C4-2B (cell line): ENCODE measurements at regions not wholly inside any gene's neighbourhood (a gene's known extent, or its start where the extent isn't known, plus 50 kb on each side); places are given as distances from the start of the nearest gene placed in this dataset.

ENCODE experiments used
- ZFX ChIP-seq: fragments of 450-650 bp; IDR thresholded peaks from 2 replicates; pipeline ENCODE4 v1.6.1; 2017
- TF ChIP-seq, protein P1 (sequence below): fragments of 450-650 bp; conservative IDR thresholded peaks from 2 replicates; pipeline ENCODE4 v1.5.1; 2017; ENCODE audit warnings: mild to moderate bottlenecking

DNA sequence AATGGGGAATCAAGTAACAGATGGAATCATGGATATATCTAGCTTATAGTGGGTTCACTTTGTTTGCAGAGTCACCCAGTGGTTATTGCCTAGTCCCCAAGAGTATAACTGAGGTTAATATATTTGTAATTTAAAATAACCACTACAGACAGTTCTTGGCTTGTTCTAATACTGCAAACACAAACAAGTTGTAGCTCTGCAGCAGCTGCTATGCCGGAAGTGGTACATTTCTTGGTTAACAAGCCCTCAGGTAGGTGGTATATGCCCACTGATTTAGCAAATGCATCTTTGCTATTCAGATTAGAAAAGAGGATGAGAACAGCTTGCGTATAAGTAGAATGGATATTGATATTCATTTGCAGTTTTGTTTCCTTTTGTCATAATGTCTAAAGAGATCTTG lies 984.2 kb downstream of the SQOR start:
- TF ChIP-seq, protein P1, sequence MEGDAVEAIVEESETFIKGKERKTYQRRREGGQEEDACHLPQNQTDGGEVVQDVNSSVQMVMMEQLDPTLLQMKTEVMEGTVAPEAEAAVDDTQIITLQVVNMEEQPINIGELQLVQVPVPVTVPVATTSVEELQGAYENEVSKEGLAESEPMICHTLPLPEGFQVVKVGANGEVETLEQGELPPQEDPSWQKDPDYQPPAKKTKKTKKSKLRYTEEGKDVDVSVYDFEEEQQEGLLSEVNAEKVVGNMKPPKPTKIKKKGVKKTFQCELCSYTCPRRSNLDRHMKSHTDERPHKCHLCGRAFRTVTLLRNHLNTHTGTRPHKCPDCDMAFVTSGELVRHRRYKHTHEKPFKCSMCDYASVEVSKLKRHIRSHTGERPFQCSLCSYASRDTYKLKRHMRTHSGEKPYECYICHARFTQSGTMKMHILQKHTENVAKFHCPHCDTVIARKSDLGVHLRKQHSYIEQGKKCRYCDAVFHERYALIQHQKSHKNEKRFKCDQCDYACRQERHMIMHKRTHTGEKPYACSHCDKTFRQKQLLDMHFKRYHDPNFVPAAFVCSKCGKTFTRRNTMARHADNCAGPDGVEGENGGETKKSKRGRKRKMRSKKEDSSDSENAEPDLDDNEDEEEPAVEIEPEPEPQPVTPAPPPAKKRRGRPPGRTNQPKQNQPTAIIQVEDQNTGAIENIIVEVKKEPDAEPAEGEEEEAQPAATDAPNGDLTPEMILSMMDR = no peak
- TF ChIP-seq ZFX = no peak
